ENCODE measurements at regions not wholly inside any gene's neighbourhood (a gene's known extent, or its start where the extent isn't known, plus 50 kb on each side); places are given as distances from the start of the nearest gene placed in this dataset.

GRCh38 chr9:85129514-85129913 lies 460.0 kb downstream of the NTRK2 start:
- TF ChIP-seq, protein P1, sequence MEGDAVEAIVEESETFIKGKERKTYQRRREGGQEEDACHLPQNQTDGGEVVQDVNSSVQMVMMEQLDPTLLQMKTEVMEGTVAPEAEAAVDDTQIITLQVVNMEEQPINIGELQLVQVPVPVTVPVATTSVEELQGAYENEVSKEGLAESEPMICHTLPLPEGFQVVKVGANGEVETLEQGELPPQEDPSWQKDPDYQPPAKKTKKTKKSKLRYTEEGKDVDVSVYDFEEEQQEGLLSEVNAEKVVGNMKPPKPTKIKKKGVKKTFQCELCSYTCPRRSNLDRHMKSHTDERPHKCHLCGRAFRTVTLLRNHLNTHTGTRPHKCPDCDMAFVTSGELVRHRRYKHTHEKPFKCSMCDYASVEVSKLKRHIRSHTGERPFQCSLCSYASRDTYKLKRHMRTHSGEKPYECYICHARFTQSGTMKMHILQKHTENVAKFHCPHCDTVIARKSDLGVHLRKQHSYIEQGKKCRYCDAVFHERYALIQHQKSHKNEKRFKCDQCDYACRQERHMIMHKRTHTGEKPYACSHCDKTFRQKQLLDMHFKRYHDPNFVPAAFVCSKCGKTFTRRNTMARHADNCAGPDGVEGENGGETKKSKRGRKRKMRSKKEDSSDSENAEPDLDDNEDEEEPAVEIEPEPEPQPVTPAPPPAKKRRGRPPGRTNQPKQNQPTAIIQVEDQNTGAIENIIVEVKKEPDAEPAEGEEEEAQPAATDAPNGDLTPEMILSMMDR (IDR thresholded peaks at IDR 0.05), result no peak
- DNase-seq, result no peak
- Mint-ChIP-seq H3K4me3 (no peak overlapping the region), H3K4me1 (ENCODE audit: low read depth) (no peaks in the 10 kb centered on the region), H3K36me3 (ENCODE audit: low read depth) (no peaks in the 10 kb centered on the region), H3K27ac (no peak overlapping the region), H3K27me3 (peaks cover 3% of the 10 kb centered on the region), H3K9me3 (peaks cover 1% of the 10 kb centered on the region)
- ChIA-PET CTCF (no interaction called here), POLR2A (no interaction called here)
- intact Hi-C loops (cut with micrococcal nuclease), result no loop called here
- ATAC-seq, result no peak

GRCh38 chr9:85118990-85119755 lies 449.6 kb downstream of the NTRK2 start:
- DNase-seq (no peak), ATAC-seq (no peak)
- no peaks in the 10 kb centered on the region for H3K4me1 Mint-ChIP-seq (ENCODE audit: low read depth)
- CTCF ChIA-PET, result no interaction called here
- TF ChIP-seq, protein P1 (IDR thresholded peaks at IDR 0.05), result no peak
- no peaks in the 10 kb centered on the region for H3K36me3 Mint-ChIP-seq (ENCODE audit: low read depth)
- H3K9me3 Mint-ChIP-seq, result no peaks in the 10 kb centered on the region
- no peak overlapping the region for H3K4me3 Mint-ChIP-seq
- POLR2A ChIA-PET, result no interaction called here
- no peak overlapping the region for H3K27ac Mint-ChIP-seq
- peaks cover 10% of the 10 kb centered on the region for H3K27me3 Mint-ChIP-seq
- intact Hi-C loops (cut with micrococcal nuclease), result no loop called here

DNA sequence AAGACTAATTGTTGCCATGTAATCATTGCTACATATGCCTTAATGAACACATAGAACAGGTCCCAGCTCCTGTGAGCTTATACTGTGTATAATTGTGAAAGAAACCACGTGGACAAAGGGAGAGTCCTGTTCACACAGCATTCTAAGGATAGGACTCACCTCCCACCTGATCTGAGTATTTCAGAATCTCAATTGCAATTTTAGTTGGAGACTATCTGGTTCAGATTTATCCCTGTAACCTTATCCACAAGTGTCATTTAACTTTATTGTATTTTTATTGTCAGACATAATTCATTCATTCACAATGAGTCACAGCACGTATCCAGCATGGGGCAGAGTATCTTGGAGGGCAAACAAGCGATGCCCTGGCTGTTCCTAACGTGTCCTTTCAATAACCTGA lies 448.3 kb downstream of the NTRK2 start:
- intact Hi-C loops (cut with micrococcal nuclease), result no loop called here
- Mint-ChIP-seq H3K36me3 (ENCODE audit: low read depth) (no peaks in the 10 kb centered on the region), H3K4me1 (ENCODE audit: low read depth) (no peaks in the 10 kb centered on the region), H3K27me3 (peaks cover 10% of the 10 kb centered on the region), H3K27ac (no peak overlapping the region), H3K9me3 (no peaks in the 10 kb centered on the region), H3K4me3 (no peak overlapping the region)
- TF ChIP-seq, protein P1 (IDR thresholded peaks at IDR 0.05), result no peak
- ChIA-PET POLR2A (no interaction called here), CTCF (no interaction called here)
- DNase-seq (no peak), ATAC-seq (no peak)

DNA sequence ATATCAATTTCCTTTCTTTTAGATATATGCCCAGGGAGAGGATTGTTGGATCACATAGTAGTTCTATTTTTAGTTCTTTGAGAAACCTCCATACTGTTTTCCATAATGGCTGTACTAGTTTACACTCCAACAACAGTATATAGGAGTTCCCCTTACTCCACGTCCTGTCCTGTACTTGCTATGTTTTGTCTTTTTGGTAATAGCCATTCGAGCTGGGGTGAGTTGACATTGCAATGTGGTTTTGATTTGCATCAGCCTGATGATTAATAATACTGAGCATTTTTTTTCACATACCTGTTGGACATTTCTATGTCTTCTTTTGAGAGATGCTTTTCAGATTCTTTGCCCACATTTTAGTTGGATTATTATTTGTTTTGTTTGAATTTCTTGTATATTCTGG lies 445.9 kb downstream of the NTRK2 start:
- H3K27me3 Mint-ChIP-seq, result peaks cover 10% of the 10 kb centered on the region
- intact Hi-C loops (cut with micrococcal nuclease), result no loop called here
- no peak overlapping the region for H3K4me3 Mint-ChIP-seq
- TF ChIP-seq, protein P1 (IDR thresholded peaks at IDR 0.05), result no peak
- DNase-seq, result no peak
- no peaks in the 10 kb centered on the region for H3K9me3 Mint-ChIP-seq
- H3K36me3 Mint-ChIP-seq (ENCODE audit: low read depth), result no peaks in the 10 kb centered on the region
- CTCF ChIA-PET, result no interaction called here
- ATAC-seq, result no peak
- POLR2A ChIA-PET, result no interaction called here
- H3K4me1 Mint-ChIP-seq (ENCODE audit: low read depth), result no peaks in the 10 kb centered on the region
- H3K27ac Mint-ChIP-seq, result no peak overlapping the region

GRCh38 chr9:85114799-85115198 lies 445.3 kb downstream of the NTRK2 start:
- ChIA-PET CTCF (no interaction called here), POLR2A (no interaction called here)
- DNase-seq, result no peak
- Mint-ChIP-seq H3K9me3 (no peaks in the 10 kb centered on the region), H3K27me3 (peaks cover 9% of the 10 kb centered on the region), H3K36me3 (ENCODE audit: low read depth) (no peaks in the 10 kb centered on the region), H3K4me1 (ENCODE audit: low read depth) (no peaks in the 10 kb centered on the region), H3K27ac (no peak overlapping the region), H3K4me3 (no peak overlapping the region)
- intact Hi-C loops (cut with micrococcal nuclease), result no loop called here
- ATAC-seq, result no peak
- TF ChIP-seq, protein P1 (IDR thresholded peaks at IDR 0.05), result no peak
